Posterior cingulate gyrus (tissue), 11 donors: ENCODE measurements at regions not wholly inside any gene's neighbourhood (a gene's known extent, or its start where the extent isn't known, plus 50 kb on each side); places are given as distances from the start of the nearest gene placed in this dataset.
A peak's percentile ranks its signal among the peaks of the same experiment; 100 is the strongest.

Source experiments
- DNase-seq, 10 donors: peaks; one replicate each; pipeline versions ENCODE4 v3.0.0 to v3.0.0-alpha.2; 2020 to 2021; ENCODE audit warnings: mixed read lengths in 3 of 10
- intact Hi-C: fragments of 100-400 bp; cut with DNase I; formaldehyde crosslinking; loops from one replicate; pipeline ENCODE4 v1.15.1; 2023

- DNase-seq: no peak
- intact Hi-C loops: loop anchor here (5.0 kb wide), 2 partner anchors 838 to 1288 kb away; no protein-coding TSS in a partner anchor
Observed at GRCh38 chr12:92650228-92650822, 52.5 kb upstream of the PLEKHG7 start.

DNA sequence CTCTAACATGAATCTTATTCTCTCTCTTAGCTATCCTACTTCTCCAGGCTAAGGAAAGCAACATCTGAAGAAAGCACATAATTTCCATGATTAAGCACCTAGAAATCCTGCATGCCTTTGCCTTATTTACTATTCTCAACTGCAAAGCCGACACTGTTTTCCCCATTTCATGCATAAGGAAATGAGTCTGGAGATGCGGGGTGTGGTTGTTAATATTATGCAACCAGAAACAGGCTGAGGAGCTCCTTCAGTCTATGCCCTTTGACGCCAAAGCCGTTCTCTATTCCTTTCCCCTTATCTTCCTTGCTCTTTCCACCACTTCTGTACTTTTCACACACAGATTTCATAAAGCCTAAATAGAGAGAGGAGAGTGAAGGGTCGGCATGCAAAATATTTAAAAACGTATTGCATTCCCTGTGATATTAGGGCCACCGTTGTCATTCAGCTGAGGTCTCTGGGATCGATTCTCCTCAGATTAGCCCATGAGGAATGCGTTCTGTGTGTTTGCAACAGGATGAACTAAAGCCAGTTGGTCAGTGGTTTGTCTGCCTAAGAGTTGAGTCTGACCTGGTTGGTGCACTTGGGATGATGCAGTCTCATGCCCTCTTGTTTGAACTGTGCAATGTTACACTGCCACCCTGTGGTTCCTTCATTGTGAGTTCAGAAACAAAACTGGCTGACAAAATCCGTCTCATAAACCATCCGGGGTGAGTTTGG, 53.1 kb upstream of the PLEKHG7 start:
- intact Hi-C loops: loop anchor here (5.0 kb wide), 2 partner anchors 837 to 1287 kb away; no protein-coding TSS in a partner anchor
- peak in 6 of 10 donors; percentile 24 to 84 (median 44) for DNase-seq

GRCh38 chr12:92648242-92649031, 54.4 kb upstream of the PLEKHG7 start:
- no peak for DNase-seq
- intact Hi-C loops: no loop called here

DNA sequence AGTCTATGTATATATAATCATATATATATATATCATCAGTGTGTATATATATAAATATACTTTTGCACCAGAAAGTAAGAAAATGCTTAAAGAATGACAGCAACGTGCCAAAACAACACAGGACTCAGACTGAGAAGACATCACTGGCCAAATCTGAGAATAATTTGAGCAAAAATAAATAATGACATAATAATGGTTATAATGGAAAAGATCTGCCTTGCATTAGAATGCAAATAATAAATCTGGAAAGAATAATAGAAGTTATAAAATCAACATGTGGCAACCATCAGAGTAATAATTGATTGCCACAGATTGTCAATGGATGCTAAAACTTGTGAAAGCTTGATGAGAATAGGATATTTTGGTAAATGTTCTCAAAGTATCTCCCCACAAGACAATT, 61.5 kb upstream of the PLEKHG7 start:
- no peak for DNase-seq
- intact Hi-C loops: no loop called here

DNA sequence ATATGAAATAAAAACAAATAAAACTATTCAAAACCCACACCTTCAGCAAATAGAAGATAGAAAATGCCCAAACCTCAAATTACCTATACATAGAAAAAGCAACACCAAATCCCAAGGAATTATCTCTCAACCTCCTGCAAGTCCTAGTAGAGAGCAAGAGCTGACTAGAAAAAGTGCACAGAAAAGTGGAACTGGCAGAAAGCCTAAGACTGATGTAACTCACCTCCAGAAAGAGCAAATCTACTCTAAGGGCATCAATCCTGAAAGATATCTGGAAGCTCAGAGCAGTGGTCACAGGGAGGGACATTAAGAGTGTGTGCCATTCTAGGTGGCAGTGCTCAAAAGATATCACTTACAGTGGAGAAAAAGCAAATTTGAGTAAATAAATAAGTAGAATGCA, 62.1 kb upstream of the PLEKHG7 start:
- DNase-seq: no peak
- intact Hi-C loops: no loop called here

GRCh38 chr12:92639017-92639416, 63.8 kb upstream of the PLEKHG7 start:
- intact Hi-C loops: no loop called here
- DNase-seq: no peak

DNA sequence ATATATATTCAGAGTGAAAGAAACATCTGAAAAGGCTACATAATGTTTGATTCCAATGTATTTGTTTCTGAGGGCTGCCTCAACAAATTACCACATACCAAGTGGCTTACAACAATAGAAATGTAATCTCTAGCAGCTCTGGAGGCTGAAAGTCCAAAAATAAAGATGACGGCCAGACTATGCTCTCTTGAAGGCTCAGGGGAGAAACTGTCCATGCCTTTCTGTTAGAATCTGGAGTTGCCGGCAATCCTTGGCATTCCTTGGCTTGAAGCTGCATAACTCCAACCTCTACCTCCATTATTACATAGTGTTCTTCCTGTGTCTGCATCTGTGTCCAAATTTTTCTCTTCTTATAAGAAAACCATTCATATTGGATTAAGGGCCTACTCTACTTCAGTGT, 68.1 kb upstream of the PLEKHG7 start:
- DNase-seq: no peak
- intact Hi-C loops: no loop called here

DNA sequence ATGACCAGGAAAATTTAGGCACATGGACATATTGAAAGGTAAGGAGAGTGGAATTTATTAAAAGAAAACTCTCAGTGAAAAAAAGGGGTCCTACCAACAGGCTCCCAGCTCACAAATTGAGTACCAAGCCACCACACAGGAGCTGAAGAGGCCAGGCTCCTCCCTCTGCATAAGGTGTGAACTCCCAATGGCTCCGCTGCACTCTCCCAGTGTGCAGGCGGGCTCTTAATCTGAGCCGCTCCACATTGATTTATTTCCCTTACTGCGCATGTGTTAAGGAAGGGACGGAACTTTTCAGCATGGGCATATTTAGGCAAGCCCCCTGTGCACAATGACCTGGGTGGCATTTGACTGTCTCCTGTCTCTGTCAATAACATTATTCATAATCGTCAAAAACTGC, 68.6 kb upstream of the PLEKHG7 start:
- DNase-seq: no peak
- intact Hi-C loops: no loop called here

- no peak for DNase-seq
- intact Hi-C loops: no loop called here
Observed at GRCh38 chr12:92630968-92631367, 71.8 kb upstream of the PLEKHG7 start.

GRCh38 chr12:92629349-92630065, 73.3 kb upstream of the PLEKHG7 start:
- intact Hi-C loops: no loop called here
- DNase-seq: peak in 1 of 10 donors; percentile 21

DNA sequence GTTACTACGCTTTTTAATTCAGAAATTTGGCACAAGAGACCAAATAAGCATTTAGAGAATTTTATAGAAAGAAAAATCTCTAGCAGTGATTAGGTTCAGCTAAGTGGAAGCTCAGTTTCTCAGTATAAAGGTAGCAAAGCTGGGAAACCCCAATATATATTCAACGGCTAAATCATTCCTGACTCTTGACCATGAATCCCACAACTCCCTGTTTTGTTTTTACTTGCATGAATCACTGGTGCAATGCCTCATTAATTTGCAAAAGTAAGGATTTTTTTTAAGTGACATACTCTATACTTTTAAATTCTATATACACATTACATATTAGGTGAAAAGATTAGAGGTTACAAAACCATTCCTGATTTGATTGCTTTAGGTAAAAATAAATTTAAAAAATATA, 74.3 kb upstream of the PLEKHG7 start:
- intact Hi-C loops: no loop called here
- DNase-seq: no peak

GRCh38 chr12:92627511-92627910, 75.3 kb upstream of the PLEKHG7 start:
- DNase-seq: no peak
- intact Hi-C loops: no loop called here

DNA sequence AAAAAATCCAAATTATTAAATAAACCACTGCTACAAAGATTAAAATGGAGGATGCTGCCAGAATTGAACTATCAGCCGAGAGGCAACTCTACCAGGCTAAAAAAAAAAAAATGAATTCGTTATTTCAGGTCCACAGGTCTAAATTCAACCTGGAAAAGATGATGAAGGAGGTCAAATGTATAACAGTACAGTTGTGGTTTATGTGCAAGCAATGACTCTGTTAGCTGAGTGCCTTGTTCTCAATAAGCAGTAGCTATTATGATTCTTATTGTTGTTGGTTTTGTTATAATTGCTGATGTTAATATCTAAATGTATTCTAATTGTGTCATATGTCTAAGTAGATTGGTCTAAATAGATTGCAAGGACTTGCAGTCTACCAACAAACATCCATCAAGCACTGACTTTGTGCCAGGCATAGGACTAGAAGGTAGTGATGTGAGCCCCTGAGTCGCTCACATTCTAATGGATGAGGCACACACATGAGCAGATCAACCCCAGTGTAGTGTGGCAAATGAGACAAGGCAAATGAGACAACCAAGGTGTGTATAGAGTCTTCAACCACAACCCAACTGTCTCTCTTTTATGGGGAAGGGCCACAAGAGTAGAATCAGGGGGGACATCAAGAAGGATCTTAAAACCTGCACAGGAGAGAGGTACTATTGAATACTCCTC, 77.0 kb upstream of the PLEKHG7 start:
- intact Hi-C loops: no loop called here
- DNase-seq: no peak

- intact Hi-C loops: no loop called here
- no peak for DNase-seq
Observed at GRCh38 chr12:92624236-92624635, 78.6 kb upstream of the PLEKHG7 start.

GRCh38 chr12:92623386-92623785, 79.4 kb upstream of the PLEKHG7 start:
- intact Hi-C loops: no loop called here
- DNase-seq: no peak

DNA sequence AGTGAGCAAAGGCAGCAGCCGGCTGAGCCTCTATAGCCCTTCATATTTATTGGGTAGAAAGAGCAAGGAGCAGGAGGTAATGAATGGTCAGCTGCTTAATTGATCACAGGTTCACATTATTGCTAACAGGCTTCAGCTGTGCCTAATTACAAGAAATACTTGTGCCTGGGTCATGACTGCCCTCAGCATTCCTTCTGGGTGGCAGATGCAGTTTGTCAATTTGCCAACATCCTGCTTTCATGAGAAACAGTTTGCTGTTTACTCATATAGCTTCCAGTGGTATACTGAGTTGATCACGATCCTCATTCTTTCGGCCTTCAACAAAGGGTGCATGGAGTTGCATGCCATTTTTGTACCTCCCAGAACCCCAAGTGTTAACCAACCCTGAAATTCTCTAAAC, 81.0 kb upstream of the PLEKHG7 start:
- DNase-seq: no peak
- intact Hi-C loops: no loop called here

DNA sequence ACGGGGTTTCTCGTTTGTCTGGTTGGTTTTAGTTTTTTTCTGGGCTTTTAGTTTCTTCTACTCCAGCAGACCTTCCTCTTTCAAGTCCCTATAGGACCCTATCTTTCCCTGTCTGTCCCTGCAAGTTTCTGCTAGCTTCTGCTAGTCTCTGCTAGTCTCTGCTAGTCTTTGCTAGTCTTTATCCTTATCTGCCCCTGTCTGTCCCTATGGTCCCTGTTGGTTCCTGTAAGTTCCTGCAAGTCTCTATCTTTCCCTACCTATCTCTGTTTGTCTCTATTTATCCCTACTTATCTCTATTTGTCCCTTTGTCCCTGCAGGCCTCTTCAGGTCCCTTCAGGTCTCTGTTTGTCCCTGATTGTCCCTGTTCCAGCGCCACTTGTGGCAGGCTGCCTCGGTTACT, 81.5 kb upstream of the PLEKHG7 start:
- no peak for DNase-seq
- intact Hi-C loops: no loop called here

GRCh38 chr12:92619730-92620684, 82.8 kb upstream of the PLEKHG7 start:
- no peak for DNase-seq
- intact Hi-C loops: no loop called here

GRCh38 chr12:92619026-92619425, 83.8 kb upstream of the PLEKHG7 start:
- intact Hi-C loops: no loop called here
- no peak for DNase-seq
